Hepatocyte (in vitro differentiated cells): ENCODE measurements at regions not wholly inside any gene's neighbourhood (a gene's known extent, or its start where the extent isn't known, plus 50 kb on each side); places are given as distances from the start of the nearest gene placed in this dataset.

Experiments used
- DNase-seq: peaks from one replicate; pipeline ENCODE4 v3.0.0-alpha.2; 2016; ENCODE audit warnings: low spot score
- H2AFZ ChIP-seq: fragments of 200-600 bp; sonication (generic); 2 replicates; pipeline ENCODE4 v1.6.0; 2016; ENCODE audit warnings: antibody characterized with exemption, mild to moderate bottlenecking
- H3K27ac ChIP-seq: fragments of 200-600 bp; sonication (generic); 2 replicates; pipeline ENCODE4 v1.5.1; 2016; ENCODE audit warnings: mild to moderate bottlenecking
- H3K27me3 ChIP-seq: fragments of 200-600 bp; sonication (generic); 2 replicates; pipeline ENCODE4 v1.6.1; 2016
- H3K36me3 ChIP-seq: fragments of 200-600 bp; sonication (generic); replicated peaks from 2 replicates; pipeline ENCODE4 v1.5.1; 2016; ENCODE audit warnings: low read depth; ENCODE audit not compliant: insufficient read depth
- H3K4me1 ChIP-seq: fragments of 200-600 bp; sonication (generic); 2 replicates; pipeline ENCODE4 v1.5.1; 2016; ENCODE audit warnings: mild to moderate bottlenecking, moderate library complexity; ENCODE audit not compliant: insufficient read depth
- H3K4me2 ChIP-seq: fragments of 200-600 bp; sonication (generic); 2 replicates; pipeline ENCODE4 v1.6.0; 2016
- H3K4me3 ChIP-seq: fragments of 200-600 bp; sonication (generic); 2 replicates; pipeline ENCODE4 v1.5.1; 2016; ENCODE audit warnings: mild to moderate bottlenecking
- H3K79me2 ChIP-seq: fragments of 200-600 bp; sonication (generic); 2 replicates; pipeline ENCODE4 v1.6.0; 2017; ENCODE audit warnings: mild to moderate bottlenecking
- H3K9me2 ChIP-seq: fragments of 200-600 bp; sonication (generic); replicated peaks from 2 replicates; pipeline ENCODE4 v1.6.0; 2017; ENCODE audit warnings: mild to moderate bottlenecking; ENCODE audit not compliant: insufficient read depth
- H3K9me3 ChIP-seq: fragments of 200-600 bp; sonication (generic); 2 replicates; pipeline ENCODE4 v1.5.1; 2016; ENCODE audit warnings: low read depth, mild to moderate bottlenecking
- H4K20me1 ChIP-seq: fragments of 200-600 bp; sonication (generic); 2 replicates; pipeline ENCODE4 v1.6.0; 2016; ENCODE audit warnings: mild to moderate bottlenecking; ENCODE audit not compliant: insufficient read depth, poor library complexity, severe bottlenecking
- CTCF ChIP-seq: fragments of 200-600 bp; sonication (generic); IDR thresholded peaks from 2 replicates; pipeline ENCODE4 v1.5.1; 2016; ENCODE audit warnings: antibody characterized with exemption, mild to moderate bottlenecking; ENCODE audit not compliant: poor library complexity
- EZH2 ChIP-seq: fragments of 200-600 bp; sonication (generic); IDR thresholded peaks from 2 replicates; pipeline ENCODE4 v1.6.1; 2016; ENCODE audit warnings: antibody characterized with exemption, mild to moderate bottlenecking, borderline replicate concordance
- EZH2phosphoT487 ChIP-seq: fragments of 200-600 bp; sonication (generic); IDR thresholded peaks from one replicate; pipeline ENCODE4 v1.6.1; 2018; ENCODE audit warnings: antibody characterized with exemption, mild to moderate bottlenecking, low read depth, moderate library complexity; ENCODE audit not compliant: unreplicated experiment, severe bottlenecking
- whole genome bisulfite sequencing: methylation state at CpG from one replicate; pipeline ENCODE4 v1.1.6; 2016; ENCODE audit warnings: low lambda C conversion rate; ENCODE audit errors: missing lambda C conversion rate; 5-methylcytosine and 5-hydroxymethylcytosine counted together

- no peaks in the 10 kb centered on the region for H3K36me3 ChIP-seq
- no peaks in the 10 kb centered on the region for H3K9me3 ChIP-seq
- H3K27ac ChIP-seq: no peak overlapping the region
- TF ChIP-seq EZH2 (no peak), CTCF (no peak), EZH2phosphoT487 (no peak)
- no peak for DNase-seq
- H3K27me3 ChIP-seq: no peaks in the 10 kb centered on the region
- 81% methylated on average over 4 of the region's 4 CpGs for WGBS
- H2AFZ ChIP-seq: no peak overlapping the region
- H4K20me1 ChIP-seq: no peaks in the 10 kb centered on the region
- H3K4me1 ChIP-seq: peaks cover 5% of the 10 kb centered on the region
- H3K4me2 ChIP-seq: no peak overlapping the region
- no peaks in the 10 kb centered on the region for H3K9me2 ChIP-seq
- no peak overlapping the region for H3K4me3 ChIP-seq
- H3K79me2 ChIP-seq: no peaks in the 10 kb centered on the region
These were observed 51.0 kb downstream of the CCDC54 start for GRCh38 chr3:107428051-107428858.

- H3K9me2 ChIP-seq: no peaks in the 10 kb centered on the region
- peak overlapping the region; percentile 95 for H3K4me2 ChIP-seq
- 5% methylated on average over 37 of the region's 37 CpGs for WGBS
- no peaks in the 10 kb centered on the region for H3K36me3 ChIP-seq
- H3K4me3 ChIP-seq: peak overlapping the region; percentile 14
- peak; percentile 90 for DNase-seq
- TF ChIP-seq EZH2 (no peak), CTCF (peak; percentile 96)
- no peaks in the 10 kb centered on the region for H3K9me3 ChIP-seq
- H3K79me2 ChIP-seq: no peaks in the 10 kb centered on the region
- peak overlapping the region; percentile 76 for H2AFZ ChIP-seq
- no peaks in the 10 kb centered on the region for H3K27me3 ChIP-seq
- H3K4me1 ChIP-seq: peaks cover 5% of the 10 kb centered on the region
- no peaks in the 10 kb centered on the region for H4K20me1 ChIP-seq
- no peak overlapping the region for H3K27ac ChIP-seq
These were observed 52.3 kb downstream of the CCDC54 start for GRCh38 chr3:107429320-107430181.

GRCh38 chr3:107430214-107430995 is 53.2 kb downstream of the CCDC54 start:
- H3K79me2 ChIP-seq: no peaks in the 10 kb centered on the region
- peaks cover 5% of the 10 kb centered on the region for H3K4me1 ChIP-seq
- 29% methylated on average over 23 of the region's 23 CpGs for WGBS
- H3K36me3 ChIP-seq: no peaks in the 10 kb centered on the region
- no peak overlapping the region for H3K27ac ChIP-seq
- peak; percentile 13 for DNase-seq
- TF ChIP-seq CTCF (no peak), EZH2 (no peak), EZH2phosphoT487 (no peak)
- no peaks in the 10 kb centered on the region for H4K20me1 ChIP-seq
- no peak overlapping the region for H3K4me3 ChIP-seq
- H3K9me3 ChIP-seq: no peaks in the 10 kb centered on the region
- H3K9me2 ChIP-seq: no peaks in the 10 kb centered on the region
- peak overlapping the region; percentile 95 for H3K4me2 ChIP-seq
- peak overlapping the region; percentile 100 for H2AFZ ChIP-seq
- H3K27me3 ChIP-seq: no peaks in the 10 kb centered on the region
